Lung (tissue), 11 donors: ENCODE measurements at regions not wholly inside any gene's neighbourhood (a gene's known extent, or its start where the extent isn't known, plus 50 kb on each side); places are given as distances from the start of the nearest gene placed in this dataset.

ENCODE experiments used
- ATAC-seq: fragments of 200-7000 bp; cut with Tn5 transposase; one replicate; pipeline ENCODE4 v1.9.1; 2020; ENCODE audit warnings: moderate number of reproducible peaks; ENCODE audit not compliant: insufficient read depth, low FRiP score
- DNase-seq, 3 donors: peaks; one replicate each; pipeline ENCODE4 v3.0.0-alpha.2; 2013 to 2017
- H3K27ac ChIP-seq, 2 donors: one replicate each; pipeline ENCODE4 v1.5.1; 2013; ENCODE audit warnings: mild to moderate bottlenecking in 2 of 2, moderate library complexity in 2 of 2, control low read depth in 1 of 2, inconsistent platforms in 1 of 2, low read depth in 1 of 2, low read length in 1 of 2
- H3K27me3 ChIP-seq, 3 donors: one replicate each; pipeline ENCODE4 v1.5.1; 2013; ENCODE audit warnings: low read length in 2 of 3; ENCODE audit not compliant: control insufficient read depth in 3 of 3, insufficient read depth in 3 of 3
- H3K36me3 ChIP-seq, 4 donors: one replicate each; pipeline ENCODE4 v1.5.1; 2013; ENCODE audit warnings: low read length in 4 of 4, mild to moderate bottlenecking in 1 of 4, moderate library complexity in 1 of 4; ENCODE audit not compliant: control insufficient read depth in 4 of 4, insufficient read depth in 4 of 4
- H3K4me1 ChIP-seq, 5 donors: one replicate each; pipeline ENCODE4 v1.5.1; 2013; ENCODE audit warnings: low read length in 5 of 5, mild to moderate bottlenecking in 2 of 5, moderate library complexity in 1 of 5; ENCODE audit not compliant: control insufficient read depth in 5 of 5, insufficient read depth in 5 of 5
- H3K4me3 ChIP-seq: one replicate; pipeline ENCODE4 v1.5.1; 2013; ENCODE audit warnings: mild to moderate bottlenecking, control low read depth, moderate library complexity
- H3K9ac ChIP-seq, 2 donors: one replicate each; pipeline ENCODE4 v1.5.1; 2013; ENCODE audit warnings: low read length in 2 of 2, control low read depth in 1 of 2; ENCODE audit not compliant: insufficient read depth in 1 of 2
- H3K9me3 ChIP-seq, 4 donors: one replicate each; pipeline ENCODE4 v1.5.1; 2013; ENCODE audit warnings: low read length in 3 of 4, mild to moderate bottlenecking in 1 of 4, moderate library complexity in 1 of 4; ENCODE audit not compliant: control insufficient read depth in 4 of 4, insufficient read depth in 3 of 4
- CTCF ChIP-seq: IDR thresholded peaks from 2 replicates; pipeline ENCODE4 v1.5.1; 2012; ENCODE audit warnings: mild to moderate bottlenecking; ENCODE audit errors: control extremely low read depth, extremely low read depth
- WGBS, 2 donors: extraction: QIAGEN DNeasy Blood & Tissue Kit; methylation state at CpG; one replicate each; pipeline ENCODE4 v1.1.7; 2013; 5-methylcytosine and 5-hydroxymethylcytosine counted together
- donor health status: control.
- donor health status: control.
- donor health status: Bipolar disorder and iron deficiency.
- donor health status: healthy.
- donor health status: DM: yes; HTN: yes; CAD: no.

- H3K27ac ChIP-seq: no peak overlapping the region
- TF ChIP-seq CTCF: no peak
- no peaks in the 10 kb centered on the region for H3K27me3 ChIP-seq
- WGBS, 2 donors: 84 to 87% methylated on average over 9 of the region's 9 CpGs
- peaks cover 0 to 6% (median 0%) of the 10 kb centered on the region in 5 donors for H3K4me1 ChIP-seq
- no peaks in the 10 kb centered on the region for H3K36me3 ChIP-seq
- ATAC-seq: no peak
- no peak overlapping the region for H3K4me3 ChIP-seq
- no peak overlapping the region for H3K9ac ChIP-seq
- no peaks in the 10 kb centered on the region for H3K9me3 ChIP-seq
- DNase-seq: no peak
Measured at GRCh38 chr17:27986805-27987684, 55.4 kb upstream of the NLK start.

GRCh38 chr17:27989046-27989445, 53.4 kb upstream of the NLK start:
- Histone ChIP-seq H3K36me3 (no peaks in the 10 kb centered on the region), H3K9ac (no peak overlapping the region), H3K27ac (no peak overlapping the region), H3K4me3 (no peak overlapping the region), H3K27me3 (no peaks in the 10 kb centered on the region), H3K4me1 (peaks cover 0 to 6% (median 0%) of the 10 kb centered on the region in 5 donors), H3K9me3 (no peaks in the 10 kb centered on the region)
- WGBS, 2 donors: 87 to 94% methylated on average over 3 of the region's 3 CpGs
- DNase-seq: no peak
- no peak for ATAC-seq
- TF ChIP-seq CTCF: no peak

GRCh38 chr17:27990100-27990499, 52.4 kb upstream of the NLK start:
- H3K9me3 ChIP-seq: no peaks in the 10 kb centered on the region
- WGBS, 2 donors: 88 to 92% methylated on average over 2 of the region's 2 CpGs
- no peaks in the 10 kb centered on the region for H3K36me3 ChIP-seq
- H3K4me3 ChIP-seq: no peak overlapping the region
- TF ChIP-seq CTCF: no peak
- DNase-seq: no peak
- no peak for ATAC-seq
- H3K27me3 ChIP-seq: no peaks in the 10 kb centered on the region
- H3K9ac ChIP-seq: no peak overlapping the region
- no peak overlapping the region for H3K27ac ChIP-seq
- no peaks in the 10 kb centered on the region for H3K4me1 ChIP-seq
